ENCODE measurements at regions not wholly inside any gene's neighbourhood (a gene's known extent, or its start where the extent isn't known, plus 50 kb on each side); places are given as distances from the start of the nearest gene placed in this dataset.

GRCh38 chr7:49247759-49248158 is 323.4 kb downstream of the CDC14C start:
- intact Hi-C loops (cut with micrococcal nuclease): no loop called here

GRCh38 chr7:49255054-49255453 is 330.7 kb downstream of the CDC14C start:
- intact Hi-C loops (cut with micrococcal nuclease): no loop called here

GRCh38 chr7:49260538-49260937 is 336.2 kb downstream of the CDC14C start:
- intact Hi-C loops (cut with micrococcal nuclease): no loop called here

- intact Hi-C loops (cut with micrococcal nuclease): no loop called here
Measured at GRCh38 chr7:49261928-49262327, 337.6 kb downstream of the CDC14C start.

- intact Hi-C loops (cut with micrococcal nuclease): no loop called here
Measured at GRCh38 chr7:49264530-49264929, 340.2 kb downstream of the CDC14C start.

GRCh38 chr7:49273897-49274296 is 349.6 kb downstream of the CDC14C start:
- intact Hi-C loops (cut with micrococcal nuclease): no loop called here

- intact Hi-C loops (cut with micrococcal nuclease): no loop called here
Measured at GRCh38 chr7:49279891-49280290, 355.5 kb downstream of the CDC14C start.

GRCh38 chr7:49287653-49288052 is 363.3 kb downstream of the CDC14C start:
- intact Hi-C loops (cut with micrococcal nuclease): no loop called here

- intact Hi-C loops (cut with micrococcal nuclease): no loop called here
Measured at GRCh38 chr7:49294611-49295010, 370.3 kb downstream of the CDC14C start.

GRCh38 chr7:49295146-49295545 is 370.8 kb downstream of the CDC14C start:
- intact Hi-C loops (cut with micrococcal nuclease): no loop called here

GRCh38 chr7:49297958-49298357 is 373.6 kb downstream of the CDC14C start:
- intact Hi-C loops (cut with micrococcal nuclease): no loop called here

- intact Hi-C loops (cut with micrococcal nuclease): no loop called here
Measured at GRCh38 chr7:49308787-49309186, 384.4 kb downstream of the CDC14C start.

- intact Hi-C loops (cut with micrococcal nuclease): no loop called here
Measured at GRCh38 chr7:49320083-49320482, 395.7 kb downstream of the CDC14C start.

GRCh38 chr7:49321843-49322242 is 397.5 kb downstream of the CDC14C start:
- intact Hi-C loops (cut with micrococcal nuclease): no loop called here

GRCh38 chr7:49322476-49322875 is 398.1 kb downstream of the CDC14C start:
- intact Hi-C loops (cut with micrococcal nuclease): no loop called here

GRCh38 chr7:49324040-49324439 is 399.7 kb downstream of the CDC14C start:
- intact Hi-C loops (cut with micrococcal nuclease): no loop called here

- intact Hi-C loops (cut with micrococcal nuclease): no loop called here
Measured at GRCh38 chr7:49324707-49325106, 400.4 kb downstream of the CDC14C start.

- intact Hi-C loops (cut with micrococcal nuclease): no loop called here
Measured at GRCh38 chr7:49325571-49325970, 401.2 kb downstream of the CDC14C start.

- intact Hi-C loops (cut with micrococcal nuclease): no loop called here
Measured at GRCh38 chr7:49327155-49327554, 402.8 kb downstream of the CDC14C start.

GRCh38 chr7:49333180-49333881 is 409.0 kb downstream of the CDC14C start:
- intact Hi-C loops (cut with micrococcal nuclease): no loop called here

GRCh38 chr7:49341849-49342248 is 417.5 kb downstream of the CDC14C start:
- intact Hi-C loops (cut with micrococcal nuclease): no loop called here

- intact Hi-C loops (cut with micrococcal nuclease): no loop called here
Measured at GRCh38 chr7:49344556-49344955, 420.2 kb downstream of the CDC14C start.

GRCh38 chr7:49346195-49346899 is 422.0 kb downstream of the CDC14C start:
- intact Hi-C loops (cut with micrococcal nuclease): no loop called here
